WTC11 (cell line): ENCODE measurements at regions not wholly inside any gene's neighbourhood (a gene's known extent, or its start where the extent isn't known, plus 50 kb on each side); places are given as distances from the start of the nearest gene placed in this dataset.

Experiments
- ATAC-seq: fragments of 200-7000 bp; cut with Tn5 transposase; 2 replicates; pipeline ENCODE4 v1.10.0; 2021; ENCODE audit warnings: mild to moderate bottlenecking, moderate library complexity
- CTCF ChIA-PET: fragments of 300-600 bp; sonication (Branson Sonifier 250); formaldehyde crosslinking; loops from one replicate; lab custom pipeline; 2021; ENCODE audit warnings: antibody characterized with exemption; lab: Charles Lee
- POLR2A ChIA-PET: fragments of 350-600 bp; sonication (Branson Sonifier 250); formaldehyde crosslinking; loops from one replicate; lab custom pipeline; 2021; ENCODE audit warnings: antibody characterized with exemption; lab: Charles Lee
- DNase-seq: peaks from one replicate; pipeline ENCODE4 v3.0.0; 2021; ENCODE audit warnings: low spot score
- H3K27ac Mint-ChIP-seq: 2 replicates; pipeline ENCODE4 v1.8.0; 2021; ENCODE audit warnings: mixed read lengths
- H3K27me3 Mint-ChIP-seq: 2 replicates; pipeline ENCODE4 v1.8.0; 2021; ENCODE audit warnings: low read depth, mild to moderate bottlenecking, moderate library complexity, mixed read lengths
- H3K36me3 Mint-ChIP-seq: 2 replicates; pipeline ENCODE4 v1.8.0; 2021; ENCODE audit warnings: mixed read lengths
- H3K4me1 Mint-ChIP-seq: 2 replicates; pipeline ENCODE4 v1.8.0; 2022; ENCODE audit warnings: mixed read lengths
- H3K4me3 Mint-ChIP-seq: 2 replicates; pipeline ENCODE4 v1.8.0; 2021; ENCODE audit warnings: mild to moderate bottlenecking, moderate library complexity, mixed read lengths
- H3K9me3 Mint-ChIP-seq: 2 replicates; pipeline ENCODE4 v1.8.0; 2021; ENCODE audit warnings: mixed read lengths
- ATF3 ChIP-seq: sonication (generic); formaldehyde crosslinking; conservative IDR thresholded peaks from 2 replicates; pipeline ENCODE4 v1.8.1; 2022; ENCODE audit warnings: mild to moderate bottlenecking, missing genetic modification reagents
- CREM ChIP-seq: sonication (generic); formaldehyde crosslinking; IDR thresholded peaks from 2 replicates; pipeline ENCODE4 v1.8.1; 2022; ENCODE audit warnings: mild to moderate bottlenecking, missing genetic modification reagents, moderate library complexity
- ESRRA ChIP-seq: sonication (generic); formaldehyde crosslinking; IDR thresholded peaks from 2 replicates; pipeline ENCODE4 v1.8.1; 2022; ENCODE audit warnings: mild to moderate bottlenecking, missing genetic modification reagents, borderline replicate concordance
- FOXJ3 ChIP-seq: sonication (generic); formaldehyde crosslinking; IDR thresholded peaks from 2 replicates; pipeline ENCODE4 v1.9.0; 2021; ENCODE audit warnings: missing genetic modification reagents, mild to moderate bottlenecking, borderline replicate concordance
- IRF2 ChIP-seq: sonication (generic); formaldehyde crosslinking; IDR thresholded peaks from 2 replicates; pipeline ENCODE4 v1.8.0; 2022; ENCODE audit warnings: low read depth, missing genetic modification reagents, borderline replicate concordance
- KAT7 ChIP-seq: sonication (generic); formaldehyde crosslinking; IDR thresholded peaks from 2 replicates; pipeline ENCODE4 v1.8.1; 2023; ENCODE audit warnings: missing genetic modification reagents, mild to moderate bottlenecking, borderline replicate concordance
- SMAD4 ChIP-seq: sonication (generic); formaldehyde crosslinking; IDR thresholded peaks from 2 replicates; pipeline ENCODE4 v1.8.0; 2022; ENCODE audit warnings: mild to moderate bottlenecking, missing genetic modification reagents
- STAT6 ChIP-seq: sonication (generic); formaldehyde crosslinking; conservative IDR thresholded peaks from 2 replicates; pipeline ENCODE4 v1.8.1; 2023; ENCODE audit warnings: mild to moderate bottlenecking, low read depth, missing genetic modification reagents, moderate library complexity
- ZBTB21 ChIP-seq: sonication (generic); formaldehyde crosslinking; IDR thresholded peaks from 2 replicates; pipeline ENCODE4 v1.8.1; 2023; ENCODE audit warnings: mild to moderate bottlenecking, missing genetic modification reagents, borderline replicate concordance
- ZBTB43 ChIP-seq: sonication (generic); formaldehyde crosslinking; IDR thresholded peaks from 2 replicates; pipeline ENCODE4 v1.8.1; 2023; ENCODE audit warnings: mild to moderate bottlenecking, missing genetic modification reagents
- ZNF121 ChIP-seq: sonication (generic); formaldehyde crosslinking; IDR thresholded peaks from 2 replicates; pipeline ENCODE4 v1.8.0; 2023; ENCODE audit warnings: missing genetic modification reagents
- ZNF219 ChIP-seq: sonication (generic); formaldehyde crosslinking; IDR thresholded peaks from 2 replicates; pipeline ENCODE4 v1.8.0; 2023; ENCODE audit warnings: missing genetic modification reagents, mild to moderate bottlenecking, borderline replicate concordance
- ZNF232 ChIP-seq: sonication (generic); formaldehyde crosslinking; IDR thresholded peaks from 2 replicates; pipeline ENCODE4 v1.8.0; 2022; ENCODE audit warnings: mild to moderate bottlenecking, missing genetic modification reagents
- ZNF317 ChIP-seq: sonication (generic); formaldehyde crosslinking; IDR thresholded peaks from 2 replicates; pipeline ENCODE4 v1.8.1; 2023; ENCODE audit warnings: low read depth, mild to moderate bottlenecking, moderate library complexity, missing genetic modification reagents, borderline replicate concordance
- ZNF416 ChIP-seq: fragments of 250-450 bp; sonication (Bioruptor Pico); IDR thresholded peaks from 2 replicates; pipeline ENCODE4 v1.9.0; 2021; ENCODE audit warnings: mild to moderate bottlenecking, inconsistent platforms
- ZNF671 ChIP-seq: fragments of 250-450 bp; sonication (Bioruptor Pico); IDR thresholded peaks from 2 replicates; pipeline ENCODE4 v1.8.0; 2021; ENCODE audit warnings: mild to moderate bottlenecking
- TF ChIP-seq, protein P1 (sequence below): sonication (generic); formaldehyde crosslinking; IDR thresholded peaks from 2 replicates; pipeline ENCODE4 v1.8.1; 2023; ENCODE audit warnings: mild to moderate bottlenecking, moderate library complexity, missing genetic modification reagents
- TF ChIP-seq, protein P2 (sequence below): sonication (generic); formaldehyde crosslinking; IDR thresholded peaks from 2 replicates; pipeline ENCODE4 v1.8.1; 2023; ENCODE audit warnings: mild to moderate bottlenecking, missing genetic modification reagents, moderate library complexity
- TF ChIP-seq, protein P3 (sequence below): sonication (generic); formaldehyde crosslinking; IDR thresholded peaks from 2 replicates; pipeline ENCODE4 v1.8.0; 2023; ENCODE audit warnings: missing genetic modification reagents

DNA sequence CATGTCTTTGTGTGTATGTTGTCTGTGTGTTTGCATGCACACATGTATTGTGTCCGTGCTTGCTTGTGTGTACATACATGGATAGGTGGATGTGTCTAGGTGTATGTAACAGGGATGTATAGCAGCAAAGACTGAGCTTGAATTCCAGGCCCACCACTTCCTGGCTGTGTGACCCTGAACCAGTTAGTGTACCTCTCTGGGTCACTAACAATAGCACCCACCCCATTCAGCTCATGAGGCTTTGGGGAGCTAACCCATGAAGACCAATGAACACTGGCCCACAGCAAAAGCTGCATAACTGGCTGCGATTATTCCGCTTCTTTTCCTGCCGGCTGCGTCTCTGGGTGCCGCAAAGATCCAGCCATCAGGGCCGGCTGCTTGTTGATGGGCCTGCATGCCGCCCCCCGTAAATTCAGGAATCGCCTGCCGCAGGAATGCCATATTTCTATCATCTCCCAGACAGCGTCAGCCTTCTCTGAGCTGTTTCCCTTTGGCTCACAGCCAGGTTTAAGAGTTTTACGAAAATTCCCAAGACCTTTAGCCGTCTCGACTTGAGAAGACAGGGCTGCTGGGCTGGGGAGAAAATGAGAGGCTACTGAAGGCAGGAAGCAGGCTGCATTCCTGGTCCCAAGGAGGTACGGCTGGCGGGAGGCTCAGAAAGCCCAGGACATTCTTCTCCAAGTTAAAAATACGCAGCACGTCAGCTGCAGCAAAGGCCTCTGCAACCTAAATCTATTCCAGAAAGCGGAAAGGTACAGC, 224.6 kb downstream of the MN1 start (continued):
- TF ChIP-seq ZBTB43 (CRISPR knock-in tag) (no peak), ATF3 (CRISPR knock-in tag) (no peak), IRF2 (CRISPR knock-in tag) (no peak), STAT6 (CRISPR knock-in tag) (no peak), ZNF317 (CRISPR knock-in tag) (no peak), ZNF121 (CRISPR knock-in tag) (no peak), ZBTB21 (CRISPR knock-in tag) (no peak), ZNF232 (CRISPR knock-in tag) (no peak)
- TF ChIP-seq, protein P1, sequence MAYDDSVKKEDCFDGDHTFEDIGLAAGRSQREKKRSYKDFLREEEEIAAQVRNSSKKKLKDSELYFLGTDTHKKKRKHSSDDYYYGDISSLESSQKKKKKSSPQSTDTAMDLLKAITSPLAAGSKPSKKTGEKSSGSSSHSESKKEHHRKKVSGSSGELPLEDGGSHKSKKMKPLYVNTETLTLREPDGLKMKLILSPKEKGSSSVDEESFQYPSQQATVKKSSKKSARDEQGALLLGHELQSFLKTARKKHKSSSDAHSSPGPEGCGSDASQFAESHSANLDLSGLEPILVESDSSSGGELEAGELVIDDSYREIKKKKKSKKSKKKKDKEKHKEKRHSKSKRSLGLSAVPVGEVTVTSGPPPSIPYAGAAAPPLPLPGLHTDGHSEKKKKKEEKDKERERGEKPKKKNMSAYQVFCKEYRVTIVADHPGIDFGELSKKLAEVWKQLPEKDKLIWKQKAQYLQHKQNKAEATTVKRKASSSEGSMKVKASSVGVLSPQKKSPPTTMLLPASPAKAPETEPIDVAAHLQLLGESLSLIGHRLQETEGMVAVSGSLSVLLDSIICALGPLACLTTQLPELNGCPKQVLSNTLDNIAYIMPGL (CRISPR knock-in tag) = no peak

DNA sequence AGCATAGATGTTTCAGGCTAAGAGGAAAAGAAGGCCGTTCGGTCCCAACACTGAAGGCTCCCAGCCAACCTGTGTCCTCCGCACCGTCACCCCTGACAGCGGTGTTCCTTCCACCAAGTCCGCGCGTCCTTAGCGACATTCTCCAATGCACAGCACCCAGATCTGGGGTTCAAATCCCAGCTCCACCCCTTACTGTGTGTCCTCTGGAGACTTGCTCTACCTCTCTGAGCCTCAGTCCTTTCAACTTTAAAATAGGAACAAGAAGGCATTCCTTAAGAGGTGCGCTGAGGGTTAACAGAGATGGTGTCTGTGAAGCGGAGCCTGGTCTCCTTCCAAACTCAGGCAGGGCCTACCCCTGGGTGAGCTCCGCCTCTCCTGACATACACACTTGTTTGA, 224.0 kb downstream of the MN1 start:
- no peak overlapping the region for H3K4me3 Mint-ChIP-seq
- CTCF ChIA-PET = no interaction called here
- H3K27ac Mint-ChIP-seq = no peak overlapping the region
- no peak for DNase-seq
- H3K27me3 Mint-ChIP-seq = peaks cover 20% of the 10 kb centered on the region
- POLR2A ChIA-PET = no interaction called here
- H3K36me3 Mint-ChIP-seq = no peaks in the 10 kb centered on the region
- ATAC-seq = peak; percentile 44
- no peaks in the 10 kb centered on the region for H3K9me3 Mint-ChIP-seq
- H3K4me1 Mint-ChIP-seq = peaks cover 6% of the 10 kb centered on the region
- TF ChIP-seq ZNF671 (CRISPR knock-in tag) (no peak), ESRRA (no peak), ZBTB21 (CRISPR knock-in tag) (no peak), SMAD4 (CRISPR knock-in tag) (no peak), CREM (CRISPR knock-in tag) (no peak), ZNF219 (CRISPR knock-in tag) (no peak), ZNF232 (CRISPR knock-in tag) (no peak), ZNF416 (no peak), FOXJ3 (no peak), KAT7 (CRISPR knock-in tag) (no peak)
- TF ChIP-seq, protein P2, sequence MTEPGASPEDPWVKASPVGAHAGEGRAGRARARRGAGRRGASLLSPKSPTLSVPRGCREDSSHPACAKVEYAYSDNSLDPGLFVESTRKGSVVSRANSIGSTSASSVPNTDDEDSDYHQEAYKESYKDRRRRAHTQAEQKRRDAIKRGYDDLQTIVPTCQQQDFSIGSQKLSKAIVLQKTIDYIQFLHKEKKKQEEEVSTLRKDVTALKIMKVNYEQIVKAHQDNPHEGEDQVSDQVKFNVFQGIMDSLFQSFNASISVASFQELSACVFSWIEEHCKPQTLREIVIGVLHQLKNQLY (CRISPR knock-in tag) = no peak
- TF ChIP-seq, protein P3, sequence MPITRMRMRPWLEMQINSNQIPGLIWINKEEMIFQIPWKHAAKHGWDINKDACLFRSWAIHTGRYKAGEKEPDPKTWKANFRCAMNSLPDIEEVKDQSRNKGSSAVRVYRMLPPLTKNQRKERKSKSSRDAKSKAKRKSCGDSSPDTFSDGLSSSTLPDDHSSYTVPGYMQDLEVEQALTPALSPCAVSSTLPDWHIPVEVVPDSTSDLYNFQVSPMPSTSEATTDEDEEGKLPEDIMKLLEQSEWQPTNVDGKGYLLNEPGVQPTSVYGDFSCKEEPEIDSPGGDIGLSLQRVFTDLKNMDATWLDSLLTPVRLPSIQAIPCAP (CRISPR knock-in tag) = no peak
- TF ChIP-seq, all 79 proteins: peak for 0
